GM18502 (cell line): ENCODE measurements at regions not wholly inside any gene's neighbourhood (a gene's known extent, or its start where the extent isn't known, plus 50 kb on each side); places are given as distances from the start of the nearest gene placed in this dataset.

ENCODE experiments used
- ATAC-seq: cut with Tn5 transposase; IDR thresholded peaks from one replicate; pipeline ENCODE4 v1.9.1; 2021; ENCODE audit warnings: mild to moderate bottlenecking; ENCODE audit not compliant: unreplicated experiment, poor library complexity

DNA sequence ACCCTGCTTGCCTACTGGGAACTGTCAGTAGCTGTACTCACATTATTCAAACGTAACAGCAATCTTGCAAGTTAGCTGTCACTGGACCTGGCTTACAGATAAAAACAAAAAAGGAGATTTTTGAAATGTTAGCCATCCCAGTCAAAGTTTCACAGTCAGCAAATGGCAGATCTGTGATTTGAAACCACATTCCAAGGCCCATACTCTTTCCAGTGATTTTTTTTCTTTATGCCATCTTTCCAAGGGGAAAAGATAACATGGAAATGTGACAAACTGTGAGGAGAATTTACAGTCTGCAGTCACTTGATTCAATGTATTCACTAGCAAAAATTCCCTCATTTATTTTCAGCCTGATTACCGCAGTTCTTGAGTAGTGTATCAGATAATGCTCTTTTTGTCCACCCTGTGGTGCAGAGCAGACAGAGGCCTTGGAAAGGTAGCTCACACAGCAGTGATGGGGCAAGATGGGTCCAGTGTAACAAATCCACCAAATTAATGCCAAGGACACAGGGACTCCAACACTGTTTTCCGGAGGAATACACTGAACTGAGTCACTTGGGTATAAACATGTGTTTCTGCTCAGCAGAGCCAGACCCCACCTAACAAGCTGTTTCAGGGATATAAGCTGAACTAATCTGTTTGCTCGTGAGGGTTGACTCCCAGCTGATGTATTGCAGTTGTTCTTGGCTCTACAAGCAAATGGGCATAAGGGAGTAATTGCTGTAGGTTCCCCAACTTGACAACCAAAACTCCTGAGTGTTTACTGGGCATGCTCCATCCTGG, 49.9 kb upstream of the ADGRF1 start:
- no peak for ATAC-seq
